HL-60 (cell line): ENCODE measurements at regions not wholly inside any gene's neighbourhood (a gene's known extent, or its start where the extent isn't known, plus 50 kb on each side); places are given as distances from the start of the nearest gene placed in this dataset.

Experiments
- CTCF ChIP-seq: IDR thresholded peaks from one replicate; pipeline ENCODE4 v1.5.1; 2011; ENCODE audit warnings: low read length, control low read depth, inconsistent platforms; ENCODE audit not compliant: insufficient read depth
- GABPA ChIP-seq: IDR thresholded peaks from 2 replicates; pipeline ENCODE4 v1.6.1; 2012; ENCODE audit warnings: low read depth
- TF ChIP-seq, protein P1 (sequence below): IDR thresholded peaks from 2 replicates; pipeline ENCODE4 v1.6.1; 2012; ENCODE audit warnings: low read depth; ENCODE audit not compliant: insufficient replicate concordance

DNA sequence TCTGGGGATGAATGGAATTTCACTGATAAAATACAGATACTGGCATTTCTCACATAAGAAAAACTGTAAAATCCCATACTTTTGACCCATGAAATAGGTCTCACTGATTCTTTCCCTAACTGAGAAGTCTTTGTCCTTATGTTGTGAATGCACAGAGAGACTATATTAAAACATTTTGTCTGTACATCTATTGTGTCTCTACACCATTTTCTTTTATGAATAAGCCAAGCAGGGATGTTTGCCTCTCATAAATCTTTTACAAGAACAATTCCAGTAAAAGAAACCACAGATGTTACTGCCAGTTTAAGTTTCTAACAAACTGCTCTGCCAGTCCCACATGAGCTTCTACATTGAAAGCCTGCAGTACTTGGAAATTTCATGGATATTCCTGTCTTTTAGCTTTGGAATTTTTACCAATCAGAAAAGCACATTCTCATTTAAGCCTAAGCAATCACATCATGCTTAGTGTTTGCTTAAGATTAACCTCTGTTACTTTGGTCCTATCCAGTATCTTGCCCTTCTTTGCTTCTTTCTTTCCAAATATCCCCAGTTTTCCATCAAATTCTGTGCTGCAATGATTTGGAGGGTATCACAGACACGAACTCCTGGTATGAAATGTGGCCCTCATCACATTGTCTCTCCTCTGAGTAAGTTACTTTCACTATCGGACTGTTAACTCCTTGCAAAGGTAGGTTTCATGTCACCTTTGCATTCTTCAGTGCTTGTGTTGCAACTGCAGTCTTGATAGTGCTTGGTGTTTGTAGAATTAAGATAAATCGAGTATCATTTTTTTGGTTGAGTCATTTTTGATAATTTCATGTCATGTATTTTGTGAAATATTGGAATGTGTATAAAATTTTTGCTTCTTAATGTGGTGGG is 415.1 kb upstream of the ADAMTSL1 start:
- no peak for TF ChIP-seq CTCF
- TF ChIP-seq, protein P1, sequence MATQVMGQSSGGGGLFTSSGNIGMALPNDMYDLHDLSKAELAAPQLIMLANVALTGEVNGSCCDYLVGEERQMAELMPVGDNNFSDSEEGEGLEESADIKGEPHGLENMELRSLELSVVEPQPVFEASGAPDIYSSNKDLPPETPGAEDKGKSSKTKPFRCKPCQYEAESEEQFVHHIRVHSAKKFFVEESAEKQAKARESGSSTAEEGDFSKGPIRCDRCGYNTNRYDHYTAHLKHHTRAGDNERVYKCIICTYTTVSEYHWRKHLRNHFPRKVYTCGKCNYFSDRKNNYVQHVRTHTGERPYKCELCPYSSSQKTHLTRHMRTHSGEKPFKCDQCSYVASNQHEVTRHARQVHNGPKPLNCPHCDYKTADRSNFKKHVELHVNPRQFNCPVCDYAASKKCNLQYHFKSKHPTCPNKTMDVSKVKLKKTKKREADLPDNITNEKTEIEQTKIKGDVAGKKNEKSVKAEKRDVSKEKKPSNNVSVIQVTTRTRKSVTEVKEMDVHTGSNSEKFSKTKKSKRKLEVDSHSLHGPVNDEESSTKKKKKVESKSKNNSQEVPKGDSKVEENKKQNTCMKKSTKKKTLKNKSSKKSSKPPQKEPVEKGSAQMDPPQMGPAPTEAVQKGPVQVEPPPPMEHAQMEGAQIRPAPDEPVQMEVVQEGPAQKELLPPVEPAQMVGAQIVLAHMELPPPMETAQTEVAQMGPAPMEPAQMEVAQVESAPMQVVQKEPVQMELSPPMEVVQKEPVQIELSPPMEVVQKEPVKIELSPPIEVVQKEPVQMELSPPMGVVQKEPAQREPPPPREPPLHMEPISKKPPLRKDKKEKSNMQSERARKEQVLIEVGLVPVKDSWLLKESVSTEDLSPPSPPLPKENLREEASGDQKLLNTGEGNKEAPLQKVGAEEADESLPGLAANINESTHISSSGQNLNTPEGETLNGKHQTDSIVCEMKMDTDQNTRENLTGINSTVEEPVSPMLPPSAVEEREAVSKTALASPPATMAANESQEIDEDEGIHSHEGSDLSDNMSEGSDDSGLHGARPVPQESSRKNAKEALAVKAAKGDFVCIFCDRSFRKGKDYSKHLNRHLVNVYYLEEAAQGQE: no peak
- no peak for TF ChIP-seq GABPA
